ENCODE measurements at regions not wholly inside any gene's neighbourhood (a gene's known extent, or its start where the extent isn't known, plus 50 kb on each side); places are given as distances from the start of the nearest gene placed in this dataset.

DNA sequence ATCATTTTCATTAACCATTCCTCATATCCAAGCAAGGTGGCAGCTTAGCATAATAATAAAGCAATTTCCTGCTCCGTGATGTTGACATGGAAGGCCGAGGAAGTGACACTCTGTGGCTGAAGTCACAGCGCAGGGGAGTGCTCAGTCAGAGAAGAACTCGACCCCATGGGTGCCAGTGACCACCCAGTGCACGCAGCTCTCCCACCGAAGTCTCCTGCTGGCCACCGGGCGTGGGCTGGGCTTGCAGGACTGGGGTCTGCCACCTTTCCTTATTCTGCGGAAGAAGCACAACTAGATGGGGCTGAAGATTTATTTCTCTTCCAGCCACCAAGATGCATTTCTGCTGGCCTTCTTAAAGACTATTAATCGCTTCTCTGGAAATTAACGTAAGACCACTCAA is 132.1 kb upstream of the SPACA7 start (continued):
- TF ChIP-seq ZBTB33 (IDR thresholded peaks at IDR 0.05; ENCODE audit: extremely low read depth, insufficient replicate concordance, low read length) (no peak), CEBPB (IDR thresholded peaks at IDR 0.05; ENCODE audit: low read depth) (no peak)

DNA sequence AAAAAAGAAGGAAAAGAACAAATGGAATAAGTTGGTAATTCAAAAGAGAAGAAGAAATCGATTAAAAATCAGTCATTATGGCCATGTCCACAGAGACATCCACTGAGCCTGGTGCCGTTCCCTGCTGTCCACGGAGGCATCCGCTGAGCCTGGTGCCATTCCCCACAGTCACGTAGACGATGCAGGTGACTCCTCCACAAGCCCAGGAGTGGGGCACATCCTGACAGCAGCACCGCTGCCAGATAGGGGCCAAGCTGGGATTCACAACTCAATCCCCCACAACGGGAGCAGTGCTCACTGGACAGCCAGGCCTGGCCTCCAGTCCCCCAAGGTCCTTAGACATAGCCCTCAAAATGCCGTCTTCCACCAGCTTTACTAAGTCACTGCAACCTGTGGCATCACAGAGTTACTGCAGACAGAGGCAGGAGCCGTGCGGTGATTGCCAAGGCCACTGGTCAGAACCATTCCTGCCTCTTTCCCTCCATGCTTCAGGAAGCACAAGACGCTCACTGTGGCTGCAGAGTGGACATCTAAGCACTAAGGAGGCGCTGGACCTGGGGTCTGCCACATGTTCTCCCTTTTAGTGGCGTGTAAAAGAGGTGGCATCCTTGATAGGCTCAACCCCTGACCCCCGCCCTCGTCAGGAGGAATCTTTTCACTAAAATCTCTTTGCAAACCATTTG is 131.5 kb upstream of the SPACA7 start:
- Histone ChIP-seq H3K4me3 (replicated peaks in 1 of 2; ENCODE audit: low read depth in 1 of 2, low read length in 2 of 2) (no peak overlapping the region), H3K4me2 (ENCODE audit: low read length) (no peak overlapping the region), H4K20me1 (ENCODE audit: insufficient read depth) (no peaks in the 10 kb centered on the region), H3K9me2 (ENCODE audit: insufficient read depth) (no peaks in the 10 kb centered on the region), H3K4me1 (ENCODE audit: control insufficient read depth in 1 of 2, insufficient read depth in 2 of 2, low read length in 2 of 2) (no peaks in the 10 kb centered on the region), H3K9me3 (ENCODE audit: control insufficient read depth in 1 of 2, insufficient read depth in 1 of 2, low read depth in 1 of 2, low read length in 2 of 2) (no peaks in the 10 kb centered on the region), H3K27ac (ENCODE audit: low read depth, low read length) (no peak overlapping the region), H3K27me3 (ENCODE audit: insufficient read depth, low read length) (peaks cover 15% of the 10 kb centered on the region), H3K79me2 (ENCODE audit: insufficient read depth, low read length) (no peaks in the 10 kb centered on the region), H2AFZ (ENCODE audit: low read depth, low read length, poor library complexity, severe bottlenecking) (no peak overlapping the region), H3K36me3 (ENCODE audit: control insufficient read depth in 1 of 2, insufficient read depth in 2 of 2, low read length in 2 of 2) (no peaks in the 10 kb centered on the region), H3K9ac (ENCODE audit: low read length) (no peak overlapping the region)
- intact Hi-C loops (cut with micrococcal nuclease): no loop called here
- TF ChIP-seq JUND (IDR thresholded peaks at IDR 0.05) (no peak), EGR1 (IDR thresholded peaks at IDR 0.05; ENCODE audit: low read depth) (no peak), CEBPB (IDR thresholded peaks at IDR 0.05; ENCODE audit: low read depth) (no peak), CBX3 (IDR thresholded peaks at IDR 0.05; ENCODE audit: low read depth) (no peak), POLR2A (IDR thresholded peaks at IDR 0.05; ENCODE audit: borderline replicate concordance, extremely low read depth, insufficient read depth, insufficient read length) (no peak), ZNF274 (IDR thresholded peaks at IDR 0.05; ENCODE audit: low read depth, low read length) (no peak), SRF (IDR thresholded peaks at IDR 0.05; ENCODE audit: low read depth) (no peak), ZBTB33 (IDR thresholded peaks at IDR 0.05; ENCODE audit: extremely low read depth, insufficient replicate concordance, low read length) (no peak), YY1 (IDR thresholded peaks at IDR 0.05; ENCODE audit: extremely low read depth, insufficient replicate concordance, low read depth, low read length) (no peak)
- BruUV-seq (replicated peaks): no TSS peak
- ATAC-seq (no peak), DNase-seq (ENCODE audit: low read depth, low spot score) (no peak)
- ChIA-PET CTCF (no interaction called here), RAD21 (ENCODE audit: low non-redundant PET in 1 of 2, low total read pairs in 2 of 2, uncharacterized antibody in 2 of 2, unreplicated experiment in 2 of 2) (no interaction called here), POLR2A (no interaction called here)
